HG02610 (cell line): ENCODE measurements at regions not wholly inside any gene's neighbourhood (a gene's known extent, or its start where the extent isn't known, plus 50 kb on each side); places are given as distances from the start of the nearest gene placed in this dataset.
"Not testable (repeated sequence)": the region's sequence is repeated elsewhere in the genome, so short reads cannot be mapped to it uniquely, and the experiment has no call there.

ENCODE experiments used
- ATAC-seq: cut with Tn5 transposase; IDR thresholded peaks from one replicate; pipeline ENCODE4 v1.9.1; 2021; ENCODE audit warnings: mild to moderate bottlenecking, moderate library complexity; ENCODE audit not compliant: unreplicated experiment

DNA sequence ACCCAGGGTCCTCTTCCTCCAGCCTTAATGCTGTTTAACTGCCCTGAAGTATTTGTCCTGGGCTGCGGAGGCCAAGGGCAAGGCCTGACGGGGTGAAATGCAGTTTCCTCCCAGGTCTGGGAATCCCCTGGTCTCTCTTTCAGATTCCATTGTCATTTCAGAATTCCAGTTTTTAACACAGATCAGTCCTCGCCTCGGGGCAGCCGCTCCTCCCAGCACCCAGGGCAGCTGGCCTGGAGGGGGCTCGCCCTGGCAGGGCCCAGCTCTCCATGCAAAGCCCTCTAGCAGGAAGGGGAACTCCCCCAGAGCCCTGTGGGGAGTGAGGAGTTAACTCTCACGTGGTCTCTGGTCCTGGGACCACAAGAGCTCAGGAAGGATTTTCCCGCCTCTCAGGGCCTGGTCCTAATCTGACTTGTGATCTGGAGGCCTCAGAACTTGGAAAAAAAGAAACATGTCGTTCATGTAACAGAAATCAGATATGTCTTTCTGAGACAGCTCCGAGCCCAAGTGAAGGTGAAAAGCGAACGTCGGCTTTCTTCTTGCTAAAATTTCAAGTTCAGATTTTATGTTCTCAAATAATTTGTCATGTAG lies 265.6 kb upstream of the SFSWAP start:
- peak; percentile 71 for ATAC-seq

DNA sequence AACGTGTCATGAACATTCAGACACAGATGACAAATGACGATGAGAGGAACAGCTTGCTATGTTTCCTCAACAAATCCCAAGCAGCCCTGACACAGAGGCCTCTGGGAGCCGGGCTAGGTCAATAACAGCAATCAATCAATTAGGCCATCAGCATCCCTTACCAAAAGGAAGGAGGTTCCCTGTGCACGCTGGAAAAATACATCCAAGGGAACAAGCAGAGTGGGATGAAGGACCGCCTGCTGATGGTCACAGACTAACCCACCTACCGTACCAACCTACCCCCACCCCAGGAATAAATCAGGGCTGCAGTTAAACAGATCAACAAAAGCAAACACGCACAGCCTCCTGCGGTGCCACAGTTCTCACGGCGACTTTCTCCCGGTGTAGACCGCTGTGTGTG lies 265.1 kb upstream of the SFSWAP start:
- ATAC-seq, result no peak

DNA sequence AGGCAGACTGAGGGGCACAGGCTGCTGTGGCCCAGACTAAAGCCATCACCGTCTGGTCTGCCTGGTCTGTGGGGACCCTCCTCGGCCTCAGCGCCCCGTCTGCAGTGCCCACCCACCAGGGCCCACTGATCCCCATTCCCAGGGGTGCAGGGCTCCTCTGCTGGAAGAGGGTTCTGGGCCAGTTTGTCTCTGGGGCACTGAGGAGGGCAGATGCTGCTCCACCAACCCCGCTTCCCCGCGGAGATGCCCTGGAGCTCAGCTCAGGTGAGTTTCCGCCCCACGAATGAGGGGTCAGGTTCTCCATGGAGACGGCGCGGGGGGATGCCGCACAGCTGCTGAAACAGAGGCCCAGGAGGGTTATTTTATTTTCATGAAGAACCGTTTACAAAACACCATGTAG lies 263.3 kb upstream of the SFSWAP start:
- not testable (repeated sequence) for ATAC-seq

DNA sequence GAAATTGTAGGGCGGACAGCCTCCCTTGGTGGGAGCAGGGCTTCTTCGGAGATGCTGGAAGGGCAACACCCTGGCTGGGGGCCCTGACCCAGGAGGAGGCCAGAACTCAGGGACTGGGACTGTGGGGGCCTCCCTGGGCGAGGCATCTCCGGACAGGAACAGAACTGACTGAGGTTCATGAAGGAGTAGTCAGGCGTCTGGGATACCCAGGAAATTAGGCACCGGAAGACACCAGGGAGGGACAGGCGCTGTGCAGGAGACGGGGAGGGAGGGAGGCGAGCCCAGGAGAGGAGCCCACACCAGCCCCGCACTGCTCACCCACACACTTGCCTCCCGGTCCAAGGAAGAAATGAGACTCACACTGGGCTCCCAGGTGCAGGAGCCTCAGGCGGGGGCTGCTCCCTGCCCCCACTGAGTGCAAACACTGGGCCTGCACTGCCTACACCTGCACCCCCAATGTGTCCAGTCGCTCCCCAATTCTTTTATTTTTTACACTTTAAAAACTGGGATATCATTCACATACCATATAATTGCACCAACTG lies 262.6 kb upstream of the SFSWAP start:
- ATAC-seq, result no peak

DNA sequence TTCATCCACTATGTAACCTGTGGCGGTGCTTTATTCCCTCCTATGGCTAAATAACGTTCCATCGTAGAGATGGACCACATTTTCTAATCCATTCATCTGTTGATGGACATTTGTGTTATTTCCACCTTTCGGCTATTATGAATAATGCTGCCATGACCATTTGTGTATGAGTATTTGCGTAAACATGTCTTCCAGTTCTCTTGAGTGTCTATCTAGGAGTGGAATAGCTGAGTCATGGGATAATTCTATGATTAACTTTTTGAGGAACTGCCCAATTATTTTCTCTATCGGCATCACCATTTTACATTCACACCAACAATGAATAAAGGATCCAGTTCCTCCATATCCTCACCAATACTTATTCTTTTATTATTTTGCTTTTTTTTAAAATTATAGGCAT lies 261.9 kb upstream of the SFSWAP start:
- ATAC-seq, result no peak

DNA sequence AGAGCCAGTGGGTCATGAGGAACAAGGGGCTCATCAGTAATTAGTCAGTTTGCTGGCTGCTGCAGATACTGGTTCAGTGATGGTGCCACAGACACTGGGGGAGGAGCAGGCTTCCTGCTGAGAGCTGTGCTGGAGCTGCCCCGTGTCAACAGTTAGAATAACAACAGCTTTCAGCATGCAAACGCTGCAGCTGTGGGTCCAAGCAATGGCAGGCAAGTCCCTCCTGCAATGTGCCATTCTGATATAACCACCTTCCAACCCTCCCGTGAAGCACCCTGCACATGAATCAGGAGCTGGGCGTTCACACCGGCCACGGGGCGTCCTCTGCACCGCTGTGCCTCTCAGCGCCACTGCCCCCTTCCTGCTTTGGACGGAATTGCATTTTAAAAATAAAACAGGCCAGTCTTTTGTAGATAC lies 258.4 kb upstream of the SFSWAP start:
- ATAC-seq, result no peak

DNA sequence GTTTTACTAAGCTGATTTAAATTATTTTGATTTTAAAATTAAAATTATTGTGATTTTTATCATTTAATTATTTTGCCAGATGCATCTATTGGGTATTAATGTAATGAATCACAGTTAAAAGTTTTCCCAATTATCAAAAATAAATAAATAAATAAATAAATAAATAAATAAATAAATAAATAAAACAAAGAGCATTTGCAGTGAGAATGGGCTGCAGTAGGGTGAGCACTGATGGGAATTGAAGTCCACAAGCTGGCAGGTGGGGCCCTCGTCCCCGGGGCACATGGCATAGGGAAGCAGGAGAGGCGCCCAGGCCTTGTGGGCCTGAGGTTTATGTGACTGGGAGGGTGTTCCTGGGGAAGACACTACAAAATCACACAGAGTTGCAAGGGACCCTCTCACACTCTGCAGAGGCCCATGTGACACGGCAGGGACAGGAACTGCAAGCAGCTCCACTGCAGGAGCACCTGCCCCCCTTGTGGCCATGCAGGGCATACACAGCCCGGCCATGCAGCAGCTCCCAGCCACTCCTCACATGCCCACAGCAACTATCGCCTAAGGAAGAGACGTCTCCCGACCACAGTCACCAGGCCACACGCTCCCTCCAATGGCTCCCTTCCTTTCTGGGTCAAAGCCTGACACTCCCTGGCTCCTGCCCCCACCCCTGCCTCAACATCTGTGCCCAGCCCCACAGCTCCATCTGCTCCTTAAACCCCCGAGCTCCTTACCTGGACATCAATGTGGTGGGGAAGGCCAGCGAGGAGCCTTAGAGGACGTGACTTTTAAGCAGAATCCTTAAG lies 256.3 kb upstream of the SFSWAP start:
- peak; percentile 88 for ATAC-seq

DNA sequence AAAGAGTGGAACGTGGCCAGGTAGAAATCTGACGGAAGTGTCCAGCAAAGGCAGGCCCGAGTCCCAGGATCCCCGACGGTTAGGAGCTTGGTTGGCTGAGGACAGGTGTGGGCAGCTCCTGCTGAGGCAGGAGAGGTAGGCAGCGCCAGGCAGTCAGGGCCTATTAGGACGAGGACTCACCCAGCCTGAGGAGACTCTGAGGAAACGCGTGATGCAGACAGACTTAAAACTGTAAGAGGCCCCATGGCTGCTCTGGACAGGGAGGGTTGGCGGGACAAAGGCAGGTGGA lies 255.7 kb upstream of the SFSWAP start:
- no peak for ATAC-seq

DNA sequence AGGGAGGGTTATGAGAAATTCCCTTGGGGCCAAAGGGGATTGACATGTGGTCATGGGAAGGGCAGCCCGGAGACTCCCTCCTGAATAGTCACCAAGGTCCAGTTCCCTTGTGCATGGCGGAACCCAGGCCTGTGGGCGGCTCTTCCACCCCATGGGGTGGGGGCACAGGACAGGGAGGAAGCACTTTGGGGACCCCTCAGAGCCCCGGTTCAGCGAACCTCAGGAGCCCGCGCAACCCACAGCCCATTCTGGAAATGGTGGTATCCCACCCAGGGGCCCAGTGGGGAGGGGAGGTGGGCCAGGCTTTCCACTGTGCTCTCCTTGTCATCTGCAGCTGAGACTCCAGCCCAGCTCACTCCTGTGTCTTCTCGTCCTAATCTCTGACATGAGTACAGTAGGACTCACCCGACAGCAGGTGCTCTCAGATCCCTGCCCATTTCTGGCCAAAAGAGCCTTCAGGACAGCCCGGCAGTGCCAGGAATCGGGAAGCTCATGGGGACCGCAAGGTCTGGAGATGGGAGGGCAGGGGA lies 255.2 kb upstream of the SFSWAP start:
- no peak for ATAC-seq

DNA sequence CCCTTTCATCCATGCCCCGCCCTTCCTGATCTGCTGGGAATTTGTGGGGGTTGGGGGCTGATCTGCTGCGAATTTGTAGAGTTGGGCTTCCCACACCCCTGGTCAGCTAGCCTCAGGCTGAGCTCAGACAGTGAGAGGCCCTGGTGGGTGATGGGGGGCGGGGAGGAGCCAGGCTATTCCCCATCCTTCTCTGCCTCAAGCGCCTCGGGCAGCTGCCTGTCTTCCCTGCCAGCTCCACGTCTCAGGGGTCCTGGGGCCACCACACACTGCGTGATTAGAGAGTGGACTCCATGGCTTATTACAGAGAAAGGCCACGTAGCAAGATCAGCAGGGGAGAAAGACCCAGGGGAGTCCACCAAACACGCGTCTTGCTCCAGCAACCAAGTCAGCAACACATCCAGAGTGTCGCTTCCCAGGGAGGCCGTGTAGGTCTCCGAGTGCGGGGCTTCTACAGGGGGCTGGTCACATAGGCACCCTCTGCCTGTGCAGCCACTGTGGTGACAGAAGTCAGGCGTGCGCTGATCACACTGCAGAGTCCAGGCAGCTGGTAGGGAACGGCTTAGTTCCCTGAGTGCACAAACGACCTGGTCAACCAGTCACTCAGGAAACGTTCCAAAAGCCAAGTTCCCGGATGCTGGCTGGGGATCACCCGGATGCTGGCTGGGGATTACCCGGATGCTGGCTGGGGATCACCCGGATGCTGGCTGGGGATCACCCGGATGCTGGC lies 254.4 kb upstream of the SFSWAP start:
- ATAC-seq, result no peak

DNA sequence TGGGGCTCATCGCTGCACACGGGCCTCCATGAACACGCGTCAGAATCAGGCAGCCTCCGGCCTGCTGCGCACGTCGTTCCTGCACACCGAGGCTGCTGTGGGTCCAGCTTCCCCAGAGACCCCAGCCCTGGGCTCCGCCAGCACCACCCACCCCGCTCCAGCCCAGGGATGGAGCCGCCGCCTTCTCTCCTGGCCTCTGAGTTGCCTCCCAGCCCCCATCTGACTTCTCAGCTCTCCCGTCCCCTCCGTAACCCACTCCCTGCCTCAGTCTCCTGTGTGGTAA lies 253.9 kb upstream of the SFSWAP start:
- ATAC-seq, result no peak

DNA sequence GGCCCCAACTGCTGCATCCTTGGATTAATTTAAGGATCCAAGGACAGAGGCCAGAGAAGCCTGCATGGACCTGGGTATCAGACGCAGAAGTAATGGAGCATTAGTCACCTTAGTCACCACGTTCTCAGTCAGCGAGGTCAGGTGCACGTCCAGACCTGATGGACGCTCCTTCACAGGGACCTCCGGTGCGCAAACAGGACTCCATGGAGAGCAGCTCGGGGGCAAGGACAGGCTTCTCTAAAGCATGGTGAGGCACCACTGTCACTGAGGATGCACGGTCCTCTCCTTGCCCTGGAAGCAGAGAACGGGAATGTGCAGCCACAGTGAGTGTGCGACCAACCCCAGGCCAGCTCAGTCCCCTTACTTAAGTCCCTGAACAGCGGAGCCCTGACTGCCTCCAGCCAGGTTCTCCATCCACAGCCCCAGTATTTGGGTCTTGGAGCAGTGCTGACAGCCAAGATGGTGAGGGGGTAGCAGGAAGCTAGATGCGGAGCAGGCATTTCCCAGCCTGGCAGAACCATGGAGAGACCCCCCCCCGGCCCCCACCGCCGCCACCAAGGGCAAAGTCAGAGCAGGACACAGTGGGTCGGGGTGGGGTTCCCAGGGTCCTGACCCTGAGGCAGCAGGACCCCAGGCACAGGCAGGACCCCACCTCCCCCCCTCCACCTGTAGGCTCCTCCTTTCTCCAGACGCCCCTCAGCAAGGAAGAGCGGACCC lies 253.4 kb upstream of the SFSWAP start:
- ATAC-seq, result no peak

DNA sequence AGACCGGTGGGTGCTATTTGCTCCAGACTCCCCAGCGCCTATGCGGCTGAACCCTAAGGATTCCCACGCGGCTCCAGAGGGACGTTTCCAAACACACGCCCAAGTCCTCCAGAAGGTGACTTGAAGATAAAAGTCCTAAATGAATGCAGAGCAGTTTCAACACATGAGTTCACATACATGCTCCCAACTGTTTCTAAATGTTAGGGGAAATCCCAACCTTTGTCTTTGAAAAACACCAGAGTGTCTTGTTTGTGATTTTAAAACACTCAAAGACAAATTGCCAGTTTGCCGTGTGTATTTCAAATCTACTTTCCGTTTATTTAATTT lies 252.9 kb upstream of the SFSWAP start:
- ATAC-seq, result no peak

DNA sequence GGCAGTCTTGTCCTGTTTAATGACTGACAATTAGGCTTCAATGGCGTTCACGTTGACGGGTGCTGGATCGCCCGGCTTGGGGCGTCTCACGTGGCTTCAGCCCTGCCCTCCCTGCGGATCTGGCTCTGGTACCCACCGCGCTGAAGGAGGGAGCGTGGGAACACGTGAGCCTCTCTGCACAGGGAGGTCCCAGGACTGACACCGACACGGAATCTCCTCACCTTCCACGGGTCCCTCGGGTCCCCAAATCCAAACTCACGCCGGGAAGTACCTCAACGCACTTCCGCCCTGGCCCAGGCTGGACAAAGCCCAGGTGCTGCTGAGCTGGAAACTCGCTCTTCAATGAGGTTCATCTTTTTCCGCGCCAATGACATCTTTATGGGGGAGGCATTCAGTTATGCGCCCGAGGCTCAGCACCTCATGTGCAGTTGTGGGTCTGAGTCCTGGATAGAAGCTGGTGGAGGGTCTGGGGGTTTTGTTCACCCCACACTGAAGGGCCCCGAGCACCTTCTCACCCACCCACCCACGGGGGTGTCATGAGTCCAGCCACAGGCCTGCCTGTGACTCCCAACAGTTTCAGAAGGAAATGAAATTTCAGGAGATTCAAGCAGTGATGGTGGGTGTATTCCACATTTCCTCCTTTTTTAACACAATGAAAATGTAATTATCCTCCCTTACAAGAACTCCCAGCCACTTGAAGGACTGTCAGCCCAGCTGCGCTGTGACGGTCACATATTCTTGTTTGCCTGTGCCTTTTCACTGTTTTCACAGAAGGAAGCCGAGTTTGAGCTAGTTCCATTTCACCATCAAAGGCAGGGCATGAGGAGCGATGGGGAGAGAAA lies 251.7 kb upstream of the SFSWAP start:
- no peak for ATAC-seq

DNA sequence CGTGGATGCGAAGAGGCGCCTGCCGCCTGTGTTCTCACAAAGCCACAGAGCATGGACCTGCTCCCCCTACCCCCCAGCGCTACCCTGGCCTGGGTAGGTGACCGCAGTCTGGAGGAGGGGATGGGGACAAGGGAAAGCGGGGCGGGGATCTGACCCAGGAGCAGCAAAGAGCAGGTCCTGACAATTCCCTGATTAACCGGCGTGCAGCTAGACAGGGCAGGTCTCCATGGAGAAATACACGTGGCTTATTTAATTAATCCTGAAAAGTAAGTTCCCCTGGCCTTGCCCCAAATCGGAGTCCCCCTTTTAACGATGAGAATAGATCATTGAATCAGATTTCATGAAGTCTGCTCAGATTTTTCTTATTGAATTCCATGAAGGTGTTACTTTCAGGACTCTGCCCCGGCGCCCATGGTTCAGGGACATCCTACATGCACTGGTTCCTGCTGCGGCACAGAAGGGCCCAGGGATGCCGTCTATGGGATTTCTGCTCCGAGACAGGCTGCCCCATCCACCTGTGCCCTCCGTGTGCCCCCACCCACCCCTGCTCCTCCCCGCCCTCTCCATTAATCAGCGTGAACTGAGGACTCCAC lies 251.0 kb upstream of the SFSWAP start:
- no peak for ATAC-seq

DNA sequence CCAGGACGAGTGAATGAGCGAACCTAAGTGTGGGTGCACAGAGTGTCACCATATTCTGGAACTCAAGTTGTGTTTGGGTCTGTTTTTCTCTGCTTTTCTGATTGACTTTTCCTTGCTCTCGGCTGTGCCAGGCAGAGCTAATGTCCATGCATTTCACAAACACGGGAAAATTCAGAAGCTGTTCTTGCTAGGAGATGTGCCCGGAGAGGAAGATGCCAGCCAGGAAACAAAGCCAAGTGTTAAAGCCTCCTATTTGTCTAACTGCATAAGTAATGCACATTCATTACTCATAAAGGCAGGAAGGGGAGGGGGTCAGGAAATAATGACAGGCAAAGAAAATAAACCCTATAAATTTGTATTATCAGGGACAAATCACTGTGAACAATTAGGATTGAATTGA lies 250.4 kb upstream of the SFSWAP start:
- ATAC-seq, result no peak

DNA sequence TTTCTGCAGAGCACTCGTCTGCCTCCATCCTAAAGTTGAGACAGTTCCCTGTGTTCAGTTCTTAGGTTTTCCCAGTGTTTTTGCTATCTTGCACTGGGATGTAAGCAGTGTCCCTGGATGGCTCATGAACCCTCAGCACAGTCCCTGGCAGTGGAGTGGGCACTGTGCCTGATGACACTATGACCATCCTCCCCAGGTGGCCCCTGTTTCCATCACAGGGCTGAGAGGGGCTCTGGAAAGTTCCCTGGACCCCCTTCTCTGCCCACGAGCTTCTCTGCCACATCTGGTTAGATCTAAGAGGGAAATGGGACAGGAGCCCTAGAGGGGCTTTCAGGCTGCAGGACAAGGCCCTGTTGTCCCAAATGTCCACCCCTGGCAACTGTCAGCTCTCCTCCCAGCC lies 249.8 kb upstream of the SFSWAP start:
- ATAC-seq, result no peak

DNA sequence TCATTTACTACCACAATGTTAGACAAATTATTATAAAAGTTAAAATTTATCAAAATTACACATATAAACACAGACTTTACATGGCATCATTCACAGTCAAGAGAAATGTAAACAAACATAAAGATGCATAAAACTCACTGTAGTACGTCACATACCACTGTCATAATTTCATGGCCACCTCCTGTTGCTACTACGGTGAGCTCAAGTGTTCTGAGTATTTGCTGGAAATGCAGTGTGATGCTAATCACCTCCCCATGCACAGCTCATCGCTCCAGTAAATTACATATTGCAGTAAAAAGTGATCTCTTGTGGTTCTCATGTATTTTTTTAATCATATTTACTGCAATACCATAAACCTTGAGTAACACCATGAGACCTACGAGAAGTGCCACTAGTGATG lies 247.7 kb upstream of the SFSWAP start:
- ATAC-seq, result no peak

DNA sequence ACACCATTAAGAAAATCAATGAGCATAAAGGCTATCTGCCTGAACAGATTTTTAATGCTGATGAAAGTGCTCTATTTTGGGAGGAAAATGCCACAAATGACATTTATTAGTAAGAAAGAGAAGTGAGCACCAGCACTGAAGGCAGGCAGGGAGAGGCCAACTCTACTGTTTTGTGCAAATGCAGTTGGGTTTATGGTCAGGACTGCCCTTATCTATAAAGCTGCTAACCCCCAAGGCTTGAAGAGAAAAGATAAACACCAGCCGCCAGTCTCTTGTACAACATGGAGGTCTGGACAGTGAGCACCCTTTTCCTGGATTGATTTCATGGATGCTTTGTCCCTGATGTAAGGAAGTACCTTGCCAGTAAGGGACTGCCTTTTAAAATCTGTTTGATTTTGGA lies 246.8 kb upstream of the SFSWAP start:
- ATAC-seq, result no peak

DNA sequence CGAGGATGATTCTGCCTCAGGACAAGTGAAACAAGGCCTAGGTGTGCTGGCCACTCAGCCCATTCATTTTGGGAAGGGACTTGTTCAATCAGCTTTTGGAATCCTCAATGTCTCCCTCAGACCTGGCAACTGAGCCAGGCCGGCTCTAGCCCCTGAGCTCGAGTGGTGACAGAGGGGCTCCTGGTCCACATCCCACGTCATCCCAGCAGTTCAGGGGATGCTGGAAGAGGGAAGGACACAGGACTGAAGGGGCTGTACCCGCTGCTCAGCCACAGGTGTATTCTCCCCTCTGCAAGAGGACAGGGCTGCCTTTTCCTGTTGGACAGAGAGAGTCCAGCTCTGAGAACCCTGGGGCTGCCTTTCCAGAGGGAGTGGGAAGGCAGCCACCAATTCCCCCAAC lies 244.6 kb upstream of the SFSWAP start:
- no peak for ATAC-seq
